GM19438 (cell line): ENCODE measurements at regions not wholly inside any gene's neighbourhood (a gene's known extent, or its start where the extent isn't known, plus 50 kb on each side); places are given as distances from the start of the nearest gene placed in this dataset.
"Not testable (repeated sequence)": the region's sequence is repeated elsewhere in the genome, so short reads cannot be mapped to it uniquely, and the experiment has no call there.

ENCODE experiments used
- ATAC-seq: cut with Tn5 transposase; IDR thresholded peaks from one replicate; pipeline ENCODE4 v1.9.1; 2021; ENCODE audit warnings: low read depth; ENCODE audit not compliant: unreplicated experiment

DNA sequence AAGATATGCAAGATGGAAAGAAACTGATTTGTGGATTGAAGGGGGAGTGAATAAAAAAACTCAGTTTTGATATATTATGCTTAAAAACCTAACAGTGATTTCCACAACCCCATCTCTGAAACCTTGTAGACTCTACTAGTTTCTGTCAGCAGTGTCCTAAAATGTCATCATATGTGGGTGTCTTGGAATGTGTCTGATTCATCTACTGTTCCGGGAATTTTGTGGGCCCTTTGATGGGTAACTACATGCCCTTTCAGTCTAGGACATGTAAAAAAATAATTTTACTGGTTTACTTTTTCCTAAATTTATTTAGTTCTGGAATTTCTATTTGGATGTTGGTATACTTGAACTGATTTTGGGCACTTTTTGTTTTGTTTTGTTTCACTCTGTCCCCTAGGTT is 118.9 kb upstream of the NMUR2 start:
- no peak for ATAC-seq

DNA sequence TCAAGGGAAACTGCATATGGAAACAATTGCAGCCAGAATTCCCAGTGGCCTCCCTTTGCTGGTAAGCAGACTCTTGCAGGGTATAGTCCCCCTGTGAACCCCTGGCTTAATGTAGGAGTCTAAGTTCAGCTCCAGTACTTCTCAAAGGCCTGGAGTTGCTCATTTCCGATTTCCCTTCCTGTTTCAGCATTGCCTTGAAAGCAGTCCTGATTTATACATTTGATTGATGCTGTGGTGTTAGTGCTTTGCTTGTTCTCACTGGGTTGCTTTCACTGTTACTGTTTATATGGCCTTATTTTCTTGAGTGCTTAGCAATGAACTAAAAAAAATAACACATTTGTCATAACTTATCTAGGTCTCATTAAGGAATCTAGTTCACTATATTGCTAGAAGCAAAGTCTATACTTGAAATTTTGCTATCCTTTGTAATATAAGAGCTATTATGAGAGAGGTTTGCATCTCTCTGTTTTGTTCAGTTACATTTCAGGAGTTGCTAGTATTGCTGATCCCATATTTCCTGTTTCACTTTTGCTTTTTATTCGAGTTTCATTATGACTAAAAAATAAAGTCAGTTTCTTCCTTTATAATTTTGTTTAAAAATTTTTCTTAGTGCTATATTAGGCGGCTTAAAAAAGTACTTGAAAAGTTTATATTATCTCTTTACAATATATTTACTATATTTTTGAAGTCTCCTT is 122.4 kb upstream of the NMUR2 start:
- peak; percentile 69 for ATAC-seq

DNA sequence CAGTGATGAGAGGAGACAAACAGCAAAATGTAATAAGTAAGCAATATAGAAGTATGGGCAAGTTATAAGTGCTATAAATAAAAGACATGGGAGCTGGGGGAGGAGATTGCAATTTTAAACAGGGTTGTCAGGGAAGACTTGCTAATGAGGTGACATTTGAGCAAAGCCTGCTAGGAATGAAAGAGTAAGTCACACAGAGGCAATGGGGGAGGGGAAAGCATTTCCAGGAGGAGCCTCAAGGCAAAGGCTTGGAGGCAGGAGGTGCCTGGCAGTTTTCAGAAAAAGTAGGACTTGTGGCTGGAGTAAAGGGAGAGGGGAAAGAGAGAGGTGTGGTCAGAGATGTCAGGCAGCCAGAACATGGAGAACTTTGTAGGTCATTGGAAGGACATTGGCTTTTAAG is 124.4 kb upstream of the NMUR2 start:
- ATAC-seq, result no peak

DNA sequence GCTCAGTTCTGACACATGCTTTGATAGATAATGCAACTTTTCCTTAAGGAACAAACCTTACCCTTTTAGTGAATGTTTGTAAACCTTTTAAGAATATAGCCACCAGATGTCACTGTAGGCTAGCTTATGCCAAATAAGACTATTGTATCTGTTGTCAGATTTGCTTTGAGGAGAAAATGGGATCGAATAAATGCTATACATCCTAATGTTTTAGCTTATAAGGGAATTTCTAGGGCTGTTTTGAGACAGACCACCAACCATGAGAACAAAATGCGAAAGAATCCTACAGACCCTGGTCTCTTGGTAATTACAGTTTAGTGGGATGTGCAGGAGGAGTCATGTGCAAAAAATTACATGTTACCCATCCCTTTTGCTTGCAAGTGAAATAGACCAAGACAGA is 127.6 kb upstream of the NMUR2 start:
- ATAC-seq, result no peak

DNA sequence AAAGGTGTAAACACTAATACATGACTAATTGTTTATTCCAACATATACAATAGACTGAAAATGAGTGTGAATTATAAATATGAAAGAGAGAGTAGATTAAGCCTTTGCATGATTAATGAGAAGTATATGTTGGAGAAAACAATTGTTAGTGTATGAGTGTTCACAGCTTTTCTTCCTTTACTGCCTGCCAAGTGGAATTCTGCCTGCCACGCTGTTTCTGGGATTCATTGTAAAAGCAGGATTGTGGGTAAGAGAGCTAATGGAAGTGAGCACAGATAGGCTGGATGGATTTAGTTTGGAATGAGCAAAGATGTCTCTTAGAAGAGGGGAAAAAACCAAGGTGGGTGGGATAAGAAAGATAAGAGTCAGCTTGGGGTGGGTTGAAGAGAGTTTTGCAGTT is 129.6 kb upstream of the NMUR2 start:
- no peak for ATAC-seq

DNA sequence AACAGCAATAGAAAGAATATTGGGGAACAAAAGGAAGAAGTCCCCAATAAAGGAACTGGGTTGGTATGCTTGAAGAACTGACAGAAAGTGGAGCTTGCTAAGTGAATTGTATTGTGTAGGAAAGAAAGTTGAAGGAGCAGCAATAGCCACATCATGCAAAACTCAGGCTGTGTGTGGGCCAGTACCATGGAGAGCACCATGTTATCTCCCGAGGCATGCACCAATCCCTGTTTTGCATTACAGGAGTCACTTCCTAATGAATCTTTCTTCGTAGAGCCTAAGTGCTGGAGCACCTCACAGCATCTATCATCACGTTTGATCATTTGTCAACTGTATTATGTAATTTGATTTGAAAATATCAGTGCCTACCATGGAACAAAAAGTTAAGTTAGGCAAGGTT is 137.7 kb upstream of the NMUR2 start:
- no peak for ATAC-seq

DNA sequence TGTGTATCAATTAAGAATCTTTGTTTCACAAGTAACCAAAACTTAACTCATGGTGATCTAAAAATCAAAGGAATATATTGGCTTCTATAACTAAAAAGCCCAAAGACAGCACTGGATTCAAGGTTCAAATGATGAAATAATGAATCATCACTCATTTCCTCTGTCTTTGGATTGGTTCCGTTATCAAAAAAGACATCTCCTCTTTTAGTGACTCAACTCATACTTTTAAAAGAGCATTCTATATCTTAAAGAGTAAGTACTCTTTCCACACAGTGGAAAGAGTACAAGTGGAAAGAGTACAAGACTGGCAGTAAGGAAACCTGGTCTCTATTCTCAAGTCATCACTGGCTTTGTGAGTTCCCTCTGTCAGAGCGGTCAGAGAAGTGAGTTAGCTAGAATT is 141.4 kb upstream of the NMUR2 start:
- no peak for ATAC-seq

DNA sequence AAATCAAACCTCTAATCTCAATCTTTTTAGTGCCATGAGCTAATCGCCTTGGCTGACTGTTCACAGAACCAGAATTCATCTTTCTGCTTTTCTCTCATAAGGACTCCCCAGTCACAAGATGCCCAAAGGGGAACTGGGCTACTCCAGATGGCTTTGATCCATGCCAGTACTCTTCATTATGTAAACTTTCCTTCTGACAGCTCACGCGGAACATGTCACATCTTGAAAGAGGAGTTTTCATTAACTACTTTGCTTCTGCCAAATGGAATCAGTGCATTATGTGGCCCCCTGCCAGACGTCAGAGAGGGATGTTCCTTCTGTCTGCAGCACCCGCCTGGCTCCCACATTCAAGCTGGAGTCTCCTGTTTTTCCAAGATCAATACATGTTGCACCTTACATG is 142.1 kb upstream of the NMUR2 start:
- no peak for ATAC-seq

DNA sequence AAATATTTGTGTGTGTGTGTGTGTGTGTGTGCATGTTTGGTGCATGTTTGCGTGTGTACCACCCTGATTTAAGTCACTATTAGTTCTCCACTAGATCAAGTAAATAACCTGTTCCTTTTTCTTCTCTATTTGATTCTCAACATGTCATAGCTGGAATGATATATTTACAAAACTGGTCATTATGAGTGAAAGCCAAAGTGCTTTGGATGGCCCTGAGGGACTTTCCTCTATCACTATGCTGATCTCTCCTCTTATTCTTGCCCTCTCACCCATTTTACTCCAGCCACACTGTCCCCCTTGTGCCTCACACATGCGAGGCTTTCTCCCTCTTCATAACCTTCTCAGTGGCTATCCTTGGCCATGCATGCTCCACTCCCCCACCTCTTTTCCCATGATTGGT is 144.6 kb upstream of the NMUR2 start:
- no peak for ATAC-seq

DNA sequence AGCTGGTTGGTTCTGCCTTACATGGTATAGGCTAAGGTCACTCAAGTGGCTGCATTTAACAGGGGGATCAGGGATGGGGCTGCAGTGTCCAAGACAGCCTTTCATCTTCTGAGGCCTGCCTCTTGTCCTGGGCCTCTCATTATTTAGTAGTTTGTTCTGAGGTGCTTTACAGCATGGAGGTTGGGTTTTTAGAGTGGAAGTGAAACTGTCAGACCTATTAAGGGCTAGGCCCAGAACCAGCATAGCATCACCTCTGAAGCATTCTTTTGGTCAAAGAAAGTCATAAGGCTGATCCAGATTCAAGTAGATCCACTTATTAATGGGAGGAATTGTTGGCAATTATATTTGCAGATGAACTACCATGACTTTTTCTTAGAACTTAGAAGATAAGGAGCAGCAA is 146.0 kb upstream of the NMUR2 start:
- no peak for ATAC-seq

DNA sequence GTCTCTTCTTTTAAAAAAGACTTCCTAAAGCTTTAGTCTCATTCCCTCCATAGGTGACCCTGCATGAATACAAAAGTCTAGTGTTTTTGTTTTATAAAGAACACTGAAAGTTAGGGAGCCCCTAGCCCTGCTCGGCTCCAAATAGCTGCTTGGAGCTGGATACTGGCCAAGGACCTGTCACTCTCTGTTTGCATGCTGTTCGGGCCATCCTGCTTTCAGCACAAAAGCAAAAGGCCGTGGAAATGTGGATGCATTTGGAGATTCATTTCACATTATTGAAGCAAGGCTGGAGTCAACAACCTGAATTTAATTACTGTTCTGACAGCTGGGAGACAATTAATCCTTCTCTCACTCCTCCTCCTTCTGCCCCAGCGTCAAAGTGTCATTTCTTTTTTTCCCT is 151.7 kb upstream of the NMUR2 start:
- ATAC-seq, result no peak

DNA sequence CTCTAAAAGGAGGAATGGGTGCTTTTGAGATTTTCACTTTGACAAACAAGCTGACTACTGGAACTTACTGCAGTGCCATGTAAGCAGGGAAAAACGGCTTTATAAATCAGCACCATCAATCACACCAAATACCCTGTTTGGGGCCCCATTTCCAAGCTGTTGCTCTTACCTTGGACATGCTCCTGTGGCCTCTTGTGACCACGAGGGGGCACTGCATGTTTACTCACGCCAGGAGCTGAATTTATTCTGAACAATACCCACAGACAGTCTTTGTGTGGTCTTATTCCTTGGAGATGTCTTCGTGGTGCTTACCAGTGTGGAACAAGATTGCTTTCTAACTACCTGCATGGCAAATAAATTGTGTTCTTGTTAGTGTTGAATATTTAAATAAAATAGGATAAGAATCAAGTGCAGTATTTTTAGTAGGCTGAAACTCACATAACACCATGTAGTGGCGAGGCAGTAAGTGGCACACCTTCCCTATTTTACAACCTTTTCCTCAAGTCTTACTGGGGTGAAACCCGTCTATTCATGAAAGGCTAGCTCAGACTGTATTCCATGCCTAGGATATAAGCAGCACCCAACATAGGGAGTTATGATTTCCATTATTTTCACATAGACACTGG is 155.5 kb upstream of the NMUR2 start:
- no peak for ATAC-seq

DNA sequence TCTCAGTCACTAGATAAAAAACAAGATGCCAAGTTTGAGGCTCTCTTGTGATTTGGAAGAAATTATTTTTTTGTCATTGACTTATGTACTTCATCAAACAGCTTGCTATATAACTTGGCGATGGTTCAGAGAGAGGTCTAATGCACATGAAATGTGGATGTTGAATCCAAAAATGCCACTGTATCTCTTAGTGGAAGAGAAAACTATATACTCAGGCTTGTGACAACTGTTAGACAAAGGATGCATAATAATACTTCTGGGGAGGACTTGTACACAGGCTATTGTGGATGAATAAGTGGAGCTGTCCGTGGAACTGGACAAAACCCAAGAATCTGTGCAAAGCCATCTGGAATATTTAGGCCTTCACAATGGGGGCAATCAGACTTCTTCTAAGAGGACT is 162.9 kb upstream of the NMUR2 start:
- no peak for ATAC-seq

DNA sequence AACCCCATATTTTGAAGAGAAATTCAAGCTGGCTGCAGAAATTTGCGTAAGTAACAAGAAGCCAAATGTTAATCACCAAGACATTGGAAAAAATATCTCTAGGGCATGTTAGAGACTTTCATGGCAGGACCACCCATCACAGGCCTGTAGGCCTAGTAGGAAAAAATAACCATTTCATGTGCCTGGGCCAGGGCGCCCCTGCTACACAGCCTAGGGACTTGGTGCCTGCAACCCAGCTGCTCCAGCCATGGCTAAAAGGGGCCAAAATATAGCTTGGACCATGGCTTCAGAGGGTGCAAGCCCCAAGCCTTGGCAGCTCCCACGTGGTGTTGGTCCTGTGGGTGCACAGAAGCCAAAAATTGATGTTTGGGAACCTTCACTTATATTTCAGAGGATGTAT is 167.7 kb upstream of the NMUR2 start:
- no peak for ATAC-seq

DNA sequence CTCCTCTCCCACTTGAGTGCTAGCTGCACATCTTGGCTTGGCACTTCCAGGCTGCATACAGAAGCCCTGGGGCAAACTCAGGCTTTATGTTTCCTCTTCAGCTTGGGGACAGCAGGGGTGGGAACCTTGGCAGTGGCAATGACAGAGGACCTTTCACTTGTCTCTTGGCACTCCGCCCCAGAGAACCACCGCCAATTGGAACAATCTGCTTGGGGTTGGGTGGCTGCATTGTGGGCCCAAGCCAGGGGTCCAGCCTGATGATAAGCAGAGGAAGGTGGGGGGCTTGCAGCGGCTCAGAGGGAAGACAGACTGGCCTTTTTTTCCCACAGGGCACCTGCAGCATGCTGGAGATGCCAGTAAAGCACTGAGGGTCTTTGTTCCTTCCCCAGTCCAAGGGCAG is 179.0 kb upstream of the NMUR2 start:
- no peak for ATAC-seq

DNA sequence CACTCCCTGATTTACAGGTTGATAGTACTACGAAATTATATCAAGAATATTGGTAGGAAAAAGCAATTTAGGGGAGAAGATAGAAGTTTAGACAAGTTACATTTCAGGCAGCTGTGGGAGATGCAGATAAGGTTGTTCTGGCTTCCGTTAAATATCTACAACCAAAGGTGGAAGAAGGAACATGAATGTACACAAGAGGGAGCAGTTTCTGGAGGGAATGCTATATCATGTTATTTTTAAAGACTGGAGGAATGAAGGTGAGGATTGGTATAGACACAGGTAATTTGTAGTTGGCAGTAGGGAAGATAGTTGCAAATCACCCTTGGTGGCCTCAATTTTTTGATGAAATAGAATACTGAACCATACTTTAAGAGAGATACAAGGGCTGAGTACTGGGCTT is 187.3 kb upstream of the NMUR2 start:
- ATAC-seq, result no peak

DNA sequence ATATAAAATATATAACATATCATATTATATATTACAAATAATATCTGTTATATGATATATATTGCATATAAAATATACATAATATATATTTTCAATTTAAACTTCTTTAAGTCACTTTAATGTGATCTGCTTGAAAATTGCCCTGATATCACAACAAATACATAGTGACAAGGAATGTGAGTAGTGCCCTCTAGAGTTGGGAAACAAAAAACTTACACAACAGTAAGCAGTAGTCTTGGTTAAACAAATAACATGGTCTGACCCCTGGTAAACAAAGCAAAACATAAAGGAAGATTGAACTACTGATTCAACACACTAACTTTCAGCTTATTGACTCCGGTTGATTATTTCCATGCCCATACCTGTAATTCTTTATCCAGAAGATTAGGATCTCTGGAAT is 188.3 kb upstream of the NMUR2 start:
- ATAC-seq, result no peak

DNA sequence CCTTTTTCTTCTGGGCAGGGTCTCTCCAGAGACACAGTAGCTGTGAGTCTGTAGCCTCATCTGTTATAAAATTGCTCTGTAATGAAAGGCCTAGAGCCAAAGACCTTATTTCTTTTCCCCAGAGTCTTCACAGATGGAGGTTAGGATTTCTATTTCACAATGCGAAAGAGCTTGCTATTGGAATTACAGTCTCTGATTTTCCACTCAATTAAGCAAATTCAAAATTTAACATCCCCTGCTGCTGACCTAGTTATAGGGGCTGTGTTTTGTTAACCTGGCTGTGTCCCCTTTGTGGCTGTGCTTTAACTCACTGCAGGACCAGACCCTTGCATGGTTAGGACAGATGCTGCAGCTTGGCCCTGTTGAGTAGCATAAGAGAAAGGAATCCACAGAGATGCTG is 190.3 kb upstream of the NMUR2 start:
- ATAC-seq, result no peak

DNA sequence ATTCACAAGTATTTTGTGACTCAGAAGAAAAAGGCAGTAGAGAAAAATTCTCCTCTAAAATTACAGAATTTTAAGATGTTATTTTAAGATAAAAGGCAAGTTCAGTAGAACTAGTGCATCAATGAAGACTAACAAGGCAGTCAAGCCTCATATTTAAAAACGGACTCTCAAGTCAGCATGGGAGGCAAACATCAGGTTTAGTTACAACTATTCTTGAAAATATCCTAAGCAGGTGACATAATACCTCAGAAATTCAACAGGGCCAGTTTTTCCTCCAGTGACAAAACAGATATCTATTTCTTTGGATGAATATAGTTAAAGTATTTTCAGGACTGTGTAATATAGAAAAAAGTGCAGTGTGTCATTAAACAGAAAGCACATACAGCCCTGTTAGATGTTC is 194.0 kb upstream of the NMUR2 start:
- ATAC-seq, result no peak

DNA sequence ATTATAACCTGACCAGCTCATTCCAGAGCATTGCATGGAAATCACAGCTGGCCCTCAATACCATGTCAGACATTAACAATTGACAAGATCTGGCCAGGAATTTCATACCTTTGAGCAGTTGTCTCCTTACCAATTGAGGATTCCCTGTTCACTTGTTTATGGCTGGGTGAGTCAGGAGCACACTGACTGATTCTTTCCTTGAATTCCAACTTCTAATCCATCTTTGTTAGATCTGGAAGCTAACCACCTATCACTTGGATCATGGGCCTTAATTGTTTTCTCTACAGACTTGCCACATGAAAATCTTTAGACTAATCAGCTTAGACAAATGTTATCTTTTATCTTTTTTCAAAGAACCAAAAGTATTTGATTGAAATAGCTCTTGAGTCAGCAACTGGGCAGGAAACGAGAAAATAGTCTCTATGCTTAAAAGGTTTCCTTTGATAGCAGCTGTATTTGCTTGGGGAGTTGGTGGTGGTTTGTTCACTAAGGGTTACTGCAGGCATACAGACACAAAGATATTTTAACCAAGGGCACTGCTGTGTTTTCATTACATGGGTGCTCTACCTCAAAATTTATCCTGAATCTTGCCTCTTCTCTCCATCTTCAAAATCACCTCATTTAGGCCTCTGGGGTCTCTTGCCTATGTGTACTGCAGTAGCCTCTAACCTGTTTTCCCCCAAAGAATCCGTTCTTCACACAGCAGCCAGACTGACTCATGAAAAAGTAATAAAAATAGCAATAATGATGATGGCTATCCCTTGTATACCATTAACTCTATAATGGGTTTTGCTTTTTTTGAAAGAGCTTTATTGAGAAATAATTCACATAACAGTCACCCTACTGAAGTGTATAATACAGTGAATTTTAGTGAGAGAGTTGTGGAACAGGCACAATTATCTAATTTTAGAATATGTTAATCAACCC is 197.0 kb upstream of the NMUR2 start:
- ATAC-seq, result no peak

DNA sequence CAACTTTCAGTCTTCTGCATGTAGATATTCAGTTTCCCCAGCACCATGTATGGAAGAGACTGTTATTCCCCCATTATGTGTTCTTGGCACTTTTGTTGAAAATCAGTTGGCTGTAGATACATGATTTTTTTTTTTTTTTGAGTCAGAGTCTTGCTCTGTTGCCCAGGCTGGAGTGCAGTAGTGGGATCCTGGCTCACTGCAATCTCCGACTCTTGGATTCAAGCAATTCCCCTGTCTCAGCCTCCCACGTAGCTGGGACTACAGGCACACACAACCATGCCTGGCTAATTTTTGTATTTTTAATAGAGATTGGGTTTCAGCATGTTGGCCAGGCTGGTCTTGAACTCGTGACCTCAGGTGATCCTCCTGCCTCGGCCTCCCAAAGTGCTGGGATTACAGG is 201.0 kb upstream of the NMUR2 start:
- not testable (repeated sequence) for ATAC-seq
